Heart right ventricle (tissue), 16 donors: ENCODE measurements at regions not wholly inside any gene's neighbourhood (a gene's known extent, or its start where the extent isn't known, plus 50 kb on each side); places are given as distances from the start of the nearest gene placed in this dataset.

ENCODE experiments used
- ATAC-seq, 8 donors: fragments of 200-7000 bp; cut with Tn5 transposase; one replicate each; pipeline ENCODE4 v1.9.1; 2020; ENCODE audit warnings: mild to moderate bottlenecking in 8 of 8, moderate library complexity in 8 of 8, moderate number of reproducible peaks in 1 of 8
- DNase-seq, 2 donors: peaks; one replicate each; pipeline ENCODE4 v3.0.0-alpha.2; 2020
- H3K27ac ChIP-seq, 10 donors: fragments of 200-600 bp; sonication (generic) in 2 of 10; one replicate each; pipeline versions ENCODE4 v1.5.0 to v1.8.0; 2020 to 2022; ENCODE audit warnings: mild to moderate bottlenecking in 3 of 10
- H3K27me3 ChIP-seq, 7 donors: fragments of 200-600 bp; one replicate each; pipeline ENCODE4 v1.8.0; 2021 to 2022; ENCODE audit warnings: mild to moderate bottlenecking in 2 of 7
- H3K36me3 ChIP-seq, 9 donors: fragments of 200-600 bp; sonication (generic) in 1 of 9; one replicate each; pipeline versions ENCODE4 v1.5.0 to v1.8.0; 2020 to 2022; ENCODE audit warnings: mild to moderate bottlenecking in 2 of 9
- H3K4me1 ChIP-seq, 9 donors: fragments of 200-600 bp; sonication (generic) in 1 of 9; one replicate each; pipeline versions ENCODE4 v1.5.0 to v1.8.0; 2020 to 2022; ENCODE audit warnings: mild to moderate bottlenecking in 4 of 9
- H3K4me3 ChIP-seq, 10 donors: fragments of 200-600 bp; sonication (generic) in 2 of 10; one replicate each; pipeline versions ENCODE4 v1.5.0 to v1.8.0; 2020 to 2022; ENCODE audit warnings: mild to moderate bottlenecking in 7 of 10, moderate library complexity in 2 of 10
- H3K9me3 ChIP-seq, 11 donors: fragments of 200-600 bp in 10 of 11; sonication (generic) in 2 of 11; one replicate each; pipeline versions ENCODE4 v1.5.0 to v1.8.0; 2013 to 2022; ENCODE audit warnings: mild to moderate bottlenecking in 2 of 11, control low read depth in 1 of 11, moderate library complexity in 1 of 11
- CTCF ChIP-seq, 9 donors: fragments of 200-600 bp; sonication (generic) in 2 of 9; IDR thresholded peaks; one replicate each; pipeline versions ENCODE4 v1.5.0 to v1.8.0; 2021 to 2022; ENCODE audit warnings: antibody characterized with exemption in 9 of 9, mild to moderate bottlenecking in 5 of 9, moderate library complexity in 1 of 9
- WGBS, 2 donors: extraction: QIAGEN DNeasy Blood & Tissue Kit; methylation state at CpG; one replicate each; pipeline ENCODE4 v1.1.7; 2013; ENCODE audit warnings: inconsistent platforms in 1 of 2; 5-methylcytosine and 5-hydroxymethylcytosine counted together
- intact Hi-C, 10 donors: fragments of 100-400 bp; cut with DNase I; formaldehyde crosslinking; loops; one replicate each; pipeline versions ENCODE4 v1.11.1 to v1.14.2; 2022
- donor health status: Arrhythmogenic right ventricular cardiomyopathy.
- donor health status: ischemic (EF 13 %, LVEDD 7.1; RV severe dilation, severe dysfunction).
- donor health status: healthy with polysubstance abuse.
- donor health status: DM: no; HTN: yes; CAD: no.
- donor health status: DM: no; HTN: no; CAD: no.
- donor health status: ischemic (EF 25% LVEDD 6.9; RV normal size, moderate dysfunction).
- donor health status: ischemic (EF 25% LVEDD 5.7; RV mildly dilated, moderate dysfunction).
- donor health status: healthy.
- donor health status: DM: yes; HTN: yes; CAD: no.
- donor health status: Ischemic cardiomyopathy.
- donor health status: ischemic (EF 35%, LVEDD 5.7; RV mildly dilated, moderate dysfunction).
- donor health status: nonischemic (EF 11% LVEDD 7.7; RV severe dilation, severe dysfunction).
- donor health status: DM: yes; HTN: yes; CAD: no.
- donor health status: PGD.
- donor health status: ischemic (EF 29% LVEDD 5.4; RV normal size, mild dysfunction).
- donor health status: nonischemic (EF 23%, LVEDD 6.1; RV moderate dilation, normal function).

DNA sequence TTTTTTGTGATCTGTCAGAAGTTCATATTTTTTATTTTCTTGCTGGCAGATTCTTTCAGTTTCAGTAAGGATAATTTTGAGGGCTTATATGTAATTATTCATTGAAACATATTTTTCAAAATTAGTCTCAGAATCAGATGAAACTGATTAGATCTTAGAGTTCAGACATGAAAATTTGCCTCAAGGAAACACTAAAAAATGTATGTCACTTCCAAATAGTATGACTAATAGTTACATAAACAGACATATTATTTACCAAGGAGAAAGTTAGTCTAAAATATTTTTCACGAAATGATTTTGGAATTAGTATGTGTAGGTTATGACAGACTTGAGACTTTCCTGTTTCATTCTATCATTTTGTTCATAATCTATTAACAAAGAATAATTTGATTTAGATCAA, 628.6 kb downstream of the CCDC85A start:
- no peaks in the 10 kb centered on the region for H3K36me3 ChIP-seq
- no peak for ATAC-seq
- no peak for TF ChIP-seq CTCF (IDR thresholded peaks at IDR 0.05)
- no peak for DNase-seq
- H3K4me3 ChIP-seq, result no peak overlapping the region
- intact Hi-C loops, result no loop called here
- H3K4me1 ChIP-seq, result no peaks in the 10 kb centered on the region
- H3K9me3 ChIP-seq, result peaks cover 0 to 7% (median 0%) of the 10 kb centered on the region in 11 donors
- WGBS, 2 donors, result 56 to 83% methylated on average over 1 of the region's 1 CpG
- H3K27me3 ChIP-seq, result no peaks in the 10 kb centered on the region
- no peak overlapping the region for H3K27ac ChIP-seq

DNA sequence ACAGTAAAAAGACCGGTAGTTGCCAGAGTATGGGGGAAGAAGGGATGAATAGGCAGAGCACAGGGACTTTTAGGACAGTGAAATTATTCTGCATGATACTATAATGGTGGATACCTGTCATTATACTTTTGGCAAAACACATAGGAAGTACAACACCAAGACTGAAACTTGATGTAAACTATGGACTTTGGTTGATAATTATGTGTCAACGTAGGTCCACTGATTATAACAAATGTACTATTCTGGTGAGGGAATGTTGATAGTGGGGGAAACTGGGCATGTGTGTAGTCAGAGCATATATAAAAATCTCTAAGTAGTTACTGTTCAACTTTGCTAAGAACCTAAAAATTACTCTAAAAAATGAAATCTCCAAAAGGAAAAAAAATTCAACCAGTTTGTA, 629.7 kb downstream of the CCDC85A start:
- intact Hi-C loops, result no loop called here
- H3K27me3 ChIP-seq, result no peaks in the 10 kb centered on the region
- no peaks in the 10 kb centered on the region for H3K36me3 ChIP-seq
- DNase-seq (no peak), ATAC-seq (no peak)
- 86 to 89% methylated on average over 2 of the region's 2 CpGs for WGBS, 2 donors
- H3K9me3 ChIP-seq, result peaks cover 0 to 7% (median 0%) of the 10 kb centered on the region in 11 donors
- no peak overlapping the region for H3K4me3 ChIP-seq
- H3K4me1 ChIP-seq, result no peaks in the 10 kb centered on the region
- no peak for TF ChIP-seq CTCF (IDR thresholded peaks at IDR 0.05)
- H3K27ac ChIP-seq, result no peak overlapping the region

- 63 to 71% methylated on average over 5 of the region's 5 CpGs for WGBS, 2 donors
- H3K4me3 ChIP-seq, result no peak overlapping the region
- no peak for TF ChIP-seq CTCF (IDR thresholded peaks at IDR 0.05)
- H3K36me3 ChIP-seq, result no peaks in the 10 kb centered on the region
- intact Hi-C loops, result no loop called here
- no peaks in the 10 kb centered on the region for H3K4me1 ChIP-seq
- DNase-seq, result no peak
- no peak for ATAC-seq
- no peaks in the 10 kb centered on the region for H3K27me3 ChIP-seq
- peaks cover 0 to 17% (median 2%) of the 10 kb centered on the region in 11 donors for H3K9me3 ChIP-seq
- no peak overlapping the region for H3K27ac ChIP-seq
Measured at GRCh38 chr2:56816666-56817065, 632.9 kb downstream of the CCDC85A start.

DNA sequence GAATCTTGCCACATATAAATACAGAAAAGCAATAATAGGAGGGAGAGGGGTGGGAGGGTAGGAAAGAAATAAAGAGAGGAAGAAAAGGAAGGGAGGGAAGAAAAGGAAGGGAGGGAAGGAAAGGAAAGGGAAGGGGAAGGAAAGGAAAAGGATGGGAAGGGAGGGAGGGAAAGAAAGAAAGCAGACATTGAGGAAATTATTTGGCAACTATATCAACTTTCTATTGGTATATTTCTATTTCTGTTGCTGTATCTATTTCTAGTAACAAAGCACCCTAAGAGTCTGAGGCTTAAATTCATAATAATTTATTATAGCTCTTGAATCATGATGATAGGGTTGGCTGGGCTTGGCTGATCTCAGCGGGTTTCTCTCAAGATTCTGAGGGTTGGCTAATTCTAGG, 648.0 kb downstream of the CCDC85A start:
- no peaks in the 10 kb centered on the region for H3K4me1 ChIP-seq
- DNase-seq (no peak), ATAC-seq (no peak)
- intact Hi-C loops, result loop anchor here in 1 of 10 donors (1.0 kb wide), 1 partner anchor 36 kb away; no protein-coding TSS in a partner anchor
- no peaks in the 10 kb centered on the region for H3K27me3 ChIP-seq
- H3K9me3 ChIP-seq, result peaks cover 0 to 5% (median 0%) of the 10 kb centered on the region in 11 donors
- H3K27ac ChIP-seq, result no peak overlapping the region
- no peak for TF ChIP-seq CTCF (IDR thresholded peaks at IDR 0.05)
- H3K4me3 ChIP-seq, result no peak overlapping the region
- WGBS, 2 donors, result 75 to 79% methylated on average over 1 of the region's 1 CpG
- no peaks in the 10 kb centered on the region for H3K36me3 ChIP-seq
